ENCODE measurements at regions not wholly inside any gene's neighbourhood (a gene's known extent, or its start where the extent isn't known, plus 50 kb on each side); places are given as distances from the start of the nearest gene placed in this dataset.

DNA sequence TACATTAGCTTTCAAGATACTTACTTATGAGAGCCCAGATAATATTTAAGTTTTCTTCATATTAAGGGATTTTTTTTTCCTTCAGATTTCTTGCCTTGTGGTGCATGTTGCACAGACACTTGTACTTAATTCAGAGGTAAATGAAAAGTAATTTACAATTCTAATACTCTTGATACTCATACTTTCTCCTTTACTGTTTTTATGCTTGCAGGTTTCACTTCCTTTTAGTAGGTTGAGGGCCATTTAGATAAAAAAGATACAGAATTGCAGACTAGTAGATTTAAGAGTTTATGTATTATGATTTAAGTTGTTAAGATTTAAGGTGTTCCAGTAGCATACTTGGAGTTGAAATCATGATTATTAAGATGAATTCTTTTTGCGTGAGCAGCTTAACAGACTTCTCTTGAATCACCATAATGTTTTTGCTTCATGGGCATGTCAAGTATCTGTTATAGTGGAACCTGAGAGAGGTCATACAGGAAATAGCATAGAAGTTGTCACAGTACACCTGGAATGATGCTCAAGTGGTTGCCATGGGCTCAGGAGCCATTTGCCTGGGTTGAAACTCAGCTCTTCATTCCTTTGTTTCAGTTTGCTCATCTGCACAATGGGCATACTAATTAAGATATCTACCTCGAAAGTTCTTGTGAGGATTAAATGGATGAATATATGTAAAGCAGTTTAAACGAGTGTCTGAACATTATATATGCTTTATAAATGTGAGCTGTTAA, 174.8 kb upstream of the PRPS1L1 start:
- no peak for DNase-seq

DNA sequence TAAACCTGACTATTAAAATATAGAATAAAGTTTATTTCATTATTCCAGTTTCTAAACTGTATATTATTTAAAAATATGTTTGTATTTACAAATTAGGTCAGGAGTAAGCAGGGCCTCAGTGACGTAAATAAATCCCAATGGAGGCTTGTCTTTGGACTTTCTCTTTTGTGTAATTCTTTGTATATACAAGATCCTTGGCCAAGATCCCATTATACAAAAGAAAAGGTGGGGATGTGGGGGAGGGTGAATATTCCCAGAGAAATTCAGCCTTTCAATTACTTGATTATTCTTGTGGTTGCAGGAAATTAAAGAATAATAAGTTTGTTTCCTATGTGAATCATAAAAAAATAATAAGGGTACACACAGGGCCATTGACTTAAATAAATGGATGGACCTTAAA, 178.7 kb upstream of the PRPS1L1 start:
- DNase-seq = no peak

DNA sequence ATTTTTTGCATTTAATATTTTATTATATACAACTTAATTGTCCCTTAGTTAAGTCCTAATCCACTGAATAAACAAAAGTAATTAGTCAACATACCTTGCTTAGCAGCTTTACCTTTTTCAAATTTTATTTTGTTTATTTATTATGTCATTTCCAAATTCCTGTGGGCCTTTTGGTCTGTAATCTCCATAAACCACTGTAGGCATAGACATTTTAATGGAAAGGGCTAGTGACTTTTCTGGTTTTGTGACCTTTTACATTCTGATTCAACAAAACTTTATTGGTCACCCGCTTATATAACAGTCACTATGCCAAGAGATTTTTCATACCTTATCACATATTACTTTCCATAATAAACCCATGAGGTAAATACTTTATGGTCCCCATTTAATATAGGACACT, 181.3 kb upstream of the PRPS1L1 start:
- DNase-seq = no peak

DNA sequence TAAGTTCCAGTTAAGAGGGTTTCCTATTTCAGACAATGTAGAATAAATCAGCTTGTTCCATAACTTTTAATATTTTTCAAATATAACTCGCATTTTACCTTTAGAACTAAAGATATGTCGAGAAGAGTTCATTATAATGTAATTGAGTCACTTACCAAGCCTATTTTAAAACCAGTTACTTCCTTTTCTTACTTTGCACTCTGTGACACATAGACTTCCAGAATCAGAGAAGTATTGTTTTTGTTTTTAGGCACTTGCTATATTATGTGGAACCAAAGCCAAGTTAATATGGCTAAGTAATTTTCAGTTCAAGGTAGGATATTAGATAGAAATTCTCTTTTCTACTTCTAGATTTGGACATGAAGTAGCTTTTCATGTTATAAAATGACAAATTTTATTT, 182.7 kb upstream of the PRPS1L1 start:
- DNase-seq = no peak

DNA sequence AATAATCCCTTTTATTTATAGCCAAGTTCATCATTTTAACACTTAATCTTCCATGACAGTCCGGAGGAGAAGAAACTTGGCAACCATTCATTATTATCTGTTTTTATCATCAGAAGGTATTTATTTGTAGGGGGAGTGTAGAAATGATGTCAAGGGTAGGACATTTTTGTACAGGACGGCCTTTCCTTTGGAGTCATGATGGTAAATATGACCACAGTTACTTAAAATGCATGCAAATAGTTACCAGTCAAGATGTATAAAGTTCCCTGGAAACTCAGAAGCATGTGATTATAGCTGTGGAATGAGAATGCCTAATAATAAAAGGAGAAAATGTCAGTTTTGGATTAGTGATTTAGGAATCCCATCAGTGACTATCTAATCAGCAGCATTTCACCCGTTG, 183.1 kb upstream of the PRPS1L1 start:
- DNase-seq = no peak

DNA sequence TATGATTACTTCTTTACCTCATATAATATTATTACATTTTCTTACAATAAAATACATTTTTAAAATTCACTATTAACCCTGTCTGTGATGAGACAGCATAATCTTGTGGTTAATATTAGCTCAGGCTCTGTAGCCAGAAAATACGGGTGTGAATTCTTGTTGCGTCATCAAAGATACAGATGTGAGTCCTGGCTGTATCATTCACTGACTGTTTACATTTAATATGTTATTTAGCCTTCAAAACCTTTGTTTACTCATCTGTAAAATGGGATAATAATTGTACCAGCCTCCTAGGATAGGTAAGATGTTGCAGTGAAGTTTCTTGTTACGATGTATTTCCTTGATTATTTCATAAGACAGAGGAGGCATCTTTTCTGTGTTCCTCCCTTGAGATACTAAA, 184.7 kb upstream of the PRPS1L1 start:
- DNase-seq = no peak

DNA sequence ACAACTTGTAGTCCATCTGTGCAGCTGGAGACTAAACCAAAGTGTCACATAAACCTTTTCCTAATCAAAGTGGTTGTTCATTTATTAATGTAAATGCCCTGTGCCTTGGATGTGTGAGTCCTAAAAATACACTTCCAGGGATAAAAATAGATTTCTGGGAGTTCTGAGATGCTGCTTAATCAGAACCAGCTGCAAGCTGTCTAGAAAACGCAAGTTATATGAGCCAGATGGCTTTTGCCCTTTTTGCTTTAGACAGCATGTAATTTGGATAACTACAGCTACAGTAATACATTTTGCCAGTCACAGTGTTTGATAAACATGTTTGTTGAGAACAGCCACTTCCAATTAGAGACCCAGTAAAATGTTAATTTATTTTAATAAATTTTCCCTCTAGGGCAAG, 185.1 kb upstream of the PRPS1L1 start:
- no peak for DNase-seq

DNA sequence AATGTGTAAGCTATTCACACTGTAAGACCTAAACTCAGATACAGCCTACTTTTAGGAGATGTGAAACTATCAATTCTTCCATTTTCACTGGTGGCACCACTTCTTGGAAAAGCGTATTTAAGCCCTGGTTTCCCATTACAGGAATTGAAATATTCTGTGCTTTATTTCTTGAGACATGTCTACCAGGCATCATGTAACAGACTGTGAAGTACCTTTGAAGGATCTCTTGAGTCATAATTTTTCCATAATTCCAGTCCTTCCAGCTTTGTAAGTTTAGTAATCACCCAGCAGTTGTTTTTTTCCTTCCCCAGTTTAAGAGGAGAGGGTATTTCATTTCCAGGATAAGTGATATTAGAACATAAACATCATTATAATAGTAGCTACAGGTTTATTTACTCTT, 186.0 kb upstream of the PRPS1L1 start:
- DNase-seq = no peak

DNA sequence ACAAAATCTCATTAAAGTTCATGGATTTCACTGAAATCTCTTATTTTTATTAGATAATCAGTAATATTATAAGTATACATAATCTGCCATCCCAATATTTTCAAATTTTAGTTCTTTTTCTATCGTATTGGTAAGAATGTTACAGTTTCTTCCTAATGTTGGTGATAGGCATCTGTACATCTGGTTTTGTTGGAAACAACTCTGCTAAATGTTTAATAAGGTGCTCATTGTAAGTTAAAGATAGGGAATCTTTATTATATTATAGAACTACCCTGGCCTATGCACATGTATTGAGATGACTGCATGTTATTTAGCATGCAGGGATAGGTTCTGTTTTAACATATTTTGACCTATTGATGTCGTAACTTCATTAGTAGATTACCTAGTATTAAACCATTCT, 188.6 kb upstream of the PRPS1L1 start:
- DNase-seq = no peak

DNA sequence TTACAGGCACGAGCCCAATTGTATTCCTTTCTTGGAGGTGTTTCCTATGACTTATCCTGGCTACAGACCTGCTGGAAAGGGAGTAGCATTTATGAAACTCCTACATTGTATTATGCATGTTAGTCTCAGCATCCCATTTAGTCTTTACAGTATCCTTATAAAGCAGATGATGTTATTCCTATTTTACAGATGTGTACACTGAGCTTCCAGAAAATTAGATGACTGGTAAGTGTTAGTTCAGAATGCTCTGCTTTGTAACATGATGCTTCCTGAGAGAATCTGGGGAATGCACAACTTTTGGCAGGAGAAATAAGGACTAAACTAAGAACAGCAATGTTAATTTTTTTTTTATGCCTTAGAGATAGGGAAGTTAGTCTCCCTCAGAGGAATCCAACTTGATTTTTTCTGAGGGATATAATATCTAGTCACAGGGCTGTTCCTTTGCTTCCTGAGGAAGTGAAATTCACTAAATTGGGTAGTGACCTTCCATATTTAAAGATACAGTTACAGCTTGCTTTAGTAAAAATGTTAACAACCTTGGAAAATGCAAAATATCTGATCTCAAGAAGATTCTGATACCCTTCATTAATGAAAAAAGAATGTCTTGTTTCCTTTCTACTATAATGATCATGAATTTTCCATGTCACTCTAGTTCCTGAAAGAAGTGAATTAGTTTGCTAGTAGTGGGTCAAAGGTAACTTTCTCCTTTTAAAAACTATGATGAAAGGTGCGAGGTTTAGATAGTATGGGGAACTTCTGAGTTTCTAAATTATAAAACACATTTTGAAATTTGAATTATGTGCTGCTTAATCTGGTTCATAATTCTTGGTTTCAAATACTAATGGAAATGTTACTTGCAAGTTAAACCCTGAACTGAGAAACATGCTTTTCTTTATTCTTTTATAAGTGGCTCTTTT, 194.0 kb upstream of the PRPS1L1 start:
- no peak for DNase-seq

DNA sequence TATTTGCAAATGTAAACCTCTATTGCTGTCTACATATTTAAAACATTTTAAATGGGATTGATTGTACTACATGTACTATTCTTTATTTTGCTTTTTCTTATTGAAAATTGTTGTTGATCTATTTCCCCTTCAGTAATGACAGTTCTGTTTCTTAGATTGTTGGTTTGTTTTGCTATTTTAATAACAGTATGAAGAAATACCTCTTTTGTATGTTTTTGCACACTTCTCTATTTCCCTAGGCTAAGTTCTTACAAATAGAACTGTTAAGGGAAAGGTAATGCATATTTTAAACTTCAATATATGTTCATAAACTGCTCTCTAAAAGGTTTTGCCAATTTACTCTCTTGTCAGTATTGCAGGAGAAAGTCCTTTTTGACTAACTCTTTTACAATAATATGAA, 195.0 kb upstream of the PRPS1L1 start:
- no peak for DNase-seq

DNA sequence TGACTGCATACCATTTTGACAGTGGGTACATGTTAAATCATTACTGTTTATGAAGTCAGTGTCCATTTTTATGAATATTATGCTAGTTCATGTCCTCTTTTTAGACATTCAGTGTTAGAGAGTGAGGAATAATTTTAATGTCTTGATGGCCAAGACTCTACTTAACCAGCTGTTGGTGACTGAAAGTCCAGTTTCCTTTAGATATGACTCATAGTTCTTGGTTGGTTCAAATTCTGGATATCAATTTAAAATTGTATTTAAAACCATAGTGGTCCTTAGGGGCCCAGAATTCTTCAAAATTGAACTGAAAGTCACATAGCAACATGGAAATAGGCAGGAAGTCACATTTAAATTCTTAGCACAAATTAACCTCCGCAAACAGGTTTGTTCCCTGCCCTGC, 196.5 kb upstream of the PRPS1L1 start:
- no peak for DNase-seq

DNA sequence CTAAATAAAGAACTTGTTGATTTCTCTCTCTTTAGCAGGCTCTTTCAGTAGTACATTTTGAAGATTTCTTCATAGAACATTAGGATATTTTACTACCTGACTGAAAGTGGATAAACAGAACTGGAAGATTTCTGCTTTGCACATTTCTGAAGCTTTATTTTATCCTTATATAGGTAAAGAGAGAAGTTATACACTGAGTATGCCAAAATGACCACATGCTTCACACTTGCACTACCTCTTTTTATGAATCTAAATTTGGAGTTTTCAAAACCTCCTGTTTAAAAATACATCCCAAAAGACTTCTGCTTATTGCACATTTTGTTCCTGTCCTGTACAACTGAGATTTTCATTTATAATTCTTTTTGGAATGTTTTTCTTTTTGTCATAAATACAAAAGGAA, 197.4 kb upstream of the PRPS1L1 start:
- DNase-seq = no peak

DNA sequence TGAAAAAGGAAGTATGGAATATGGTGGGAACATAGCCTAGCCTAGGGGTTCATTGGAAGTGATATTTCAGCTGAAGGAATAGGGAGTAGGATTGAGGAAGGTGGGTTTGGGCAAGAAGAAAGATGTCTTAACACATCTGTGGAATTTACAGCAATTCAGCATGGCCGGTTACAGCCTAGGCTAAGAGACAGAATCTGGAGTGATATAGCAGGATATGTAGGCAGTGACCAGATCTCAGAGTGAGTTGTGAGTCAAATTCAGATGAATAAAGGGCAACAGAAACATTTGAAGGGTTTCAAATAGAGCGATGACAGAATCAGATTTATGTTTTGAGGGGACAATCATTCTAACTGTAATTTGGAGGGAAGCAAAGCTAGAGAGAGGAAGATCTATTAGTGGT, 199.0 kb upstream of the PRPS1L1 start:
- no peak for DNase-seq

DNA sequence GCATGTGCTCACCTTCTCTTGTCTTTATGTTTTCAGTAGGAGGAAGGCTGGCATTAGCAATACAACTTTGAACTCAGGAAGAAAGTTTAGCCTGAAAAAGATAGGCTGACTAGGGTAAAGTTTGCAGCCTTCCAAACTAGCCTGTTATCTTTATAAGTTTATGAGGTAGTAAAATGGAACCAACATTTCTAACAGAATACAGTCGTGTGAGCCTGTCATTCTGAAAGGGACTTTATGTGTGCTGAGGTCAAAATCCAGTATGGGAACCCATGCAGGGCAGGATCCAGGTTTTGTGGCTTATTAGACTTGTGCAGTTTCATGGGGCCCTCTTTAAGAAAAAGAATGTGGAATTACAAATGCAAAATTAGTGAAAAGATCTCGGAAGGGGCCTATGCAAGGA, 201.0 kb upstream of the PRPS1L1 start:
- DNase-seq = no peak

DNA sequence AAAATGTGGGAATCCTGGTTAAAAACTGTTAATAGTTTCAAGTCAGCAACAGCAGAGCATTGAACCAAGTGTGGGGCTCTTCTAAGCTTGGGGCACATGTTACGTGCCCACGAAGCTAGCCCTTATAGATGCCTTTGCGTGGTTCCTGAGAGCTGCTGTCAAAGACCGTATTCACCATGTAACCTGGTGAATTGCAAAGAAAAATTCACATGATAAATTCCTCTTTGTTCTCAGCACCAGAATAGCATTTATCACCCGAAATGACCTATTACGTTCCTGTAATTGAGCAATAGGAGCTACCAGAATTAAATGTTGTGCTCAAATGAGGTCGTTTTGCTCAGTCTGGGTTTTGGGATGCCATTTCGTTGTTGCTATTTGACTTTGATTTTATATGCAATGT, 202.6 kb upstream of the PRPS1L1 start:
- no peak for DNase-seq

DNA sequence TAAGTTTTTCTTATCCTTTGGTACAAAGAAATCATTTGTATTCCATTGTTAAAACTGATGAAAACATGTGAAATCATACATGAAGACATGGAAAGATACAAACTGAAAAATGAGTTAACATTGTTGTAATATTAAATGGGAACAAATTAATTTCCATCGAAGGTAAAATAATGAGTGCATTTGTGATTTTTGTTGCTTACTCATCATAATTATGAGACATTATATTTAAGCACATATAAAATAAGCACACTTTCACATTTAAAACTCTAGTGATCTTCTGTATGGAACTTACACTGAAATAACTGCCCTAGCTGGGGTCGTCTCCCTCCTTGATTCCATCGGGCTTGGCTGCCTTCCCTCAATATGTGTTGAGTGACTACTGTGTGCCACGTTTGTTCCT, 204.2 kb upstream of the PRPS1L1 start:
- DNase-seq = no peak

DNA sequence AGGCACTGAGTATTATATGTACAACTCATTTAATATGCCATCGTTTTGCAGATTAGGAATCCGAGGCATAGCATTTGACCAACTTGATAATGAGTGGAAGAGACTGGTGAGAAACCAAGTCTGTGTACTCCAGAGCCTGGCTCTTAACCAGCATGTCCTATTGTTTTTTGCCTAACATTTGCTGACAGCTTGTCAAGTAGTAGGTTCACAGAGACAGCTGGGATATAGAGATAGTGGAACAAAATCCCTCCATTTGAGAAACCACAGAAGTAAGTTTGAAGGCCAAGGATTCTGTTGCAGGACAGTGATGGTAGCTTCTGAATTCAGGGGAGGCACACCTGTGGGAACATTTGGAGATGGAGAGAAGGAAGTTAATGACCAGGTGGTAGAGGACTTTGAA, 206.9 kb upstream of the PRPS1L1 start:
- no peak for DNase-seq

DNA sequence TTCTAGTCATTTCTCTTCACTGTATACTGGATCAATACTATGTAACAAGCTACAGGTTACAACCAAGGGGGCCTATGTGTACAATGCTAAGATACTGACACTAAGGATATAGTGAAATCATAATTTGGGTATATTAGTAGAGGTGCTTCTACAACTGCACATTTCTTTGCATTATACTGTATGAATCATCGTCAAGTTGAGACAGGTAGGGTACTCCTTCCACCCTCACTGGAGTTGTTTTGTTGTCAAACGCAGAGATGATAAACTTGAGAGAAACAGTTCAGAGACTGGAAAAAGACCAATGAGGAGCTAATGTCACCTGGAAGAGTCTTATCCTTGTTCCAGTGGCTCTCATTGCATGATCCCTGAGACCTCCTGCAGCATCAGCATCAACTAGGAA, 208.2 kb upstream of the PRPS1L1 start:
- DNase-seq = no peak

DNA sequence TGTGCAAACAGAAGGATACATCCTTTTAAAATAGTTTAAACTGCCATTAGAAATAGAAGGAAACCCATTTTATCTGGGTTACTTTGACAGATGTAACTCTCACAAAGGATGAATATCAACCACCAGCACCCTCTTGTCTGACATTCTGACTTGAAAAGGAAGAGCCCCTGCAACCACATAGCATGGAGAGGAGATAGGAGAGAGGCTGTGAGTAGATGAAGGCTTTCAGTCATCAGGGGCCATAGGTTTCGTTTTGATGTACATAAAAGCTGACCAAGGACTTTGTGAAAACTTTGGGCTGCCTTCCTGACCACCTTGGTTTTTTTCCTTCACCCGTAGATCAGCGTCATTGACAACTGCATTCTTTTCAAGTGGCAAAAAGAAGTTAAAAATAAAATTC, 211.6 kb upstream of the PRPS1L1 start:
- no peak for DNase-seq

DNA sequence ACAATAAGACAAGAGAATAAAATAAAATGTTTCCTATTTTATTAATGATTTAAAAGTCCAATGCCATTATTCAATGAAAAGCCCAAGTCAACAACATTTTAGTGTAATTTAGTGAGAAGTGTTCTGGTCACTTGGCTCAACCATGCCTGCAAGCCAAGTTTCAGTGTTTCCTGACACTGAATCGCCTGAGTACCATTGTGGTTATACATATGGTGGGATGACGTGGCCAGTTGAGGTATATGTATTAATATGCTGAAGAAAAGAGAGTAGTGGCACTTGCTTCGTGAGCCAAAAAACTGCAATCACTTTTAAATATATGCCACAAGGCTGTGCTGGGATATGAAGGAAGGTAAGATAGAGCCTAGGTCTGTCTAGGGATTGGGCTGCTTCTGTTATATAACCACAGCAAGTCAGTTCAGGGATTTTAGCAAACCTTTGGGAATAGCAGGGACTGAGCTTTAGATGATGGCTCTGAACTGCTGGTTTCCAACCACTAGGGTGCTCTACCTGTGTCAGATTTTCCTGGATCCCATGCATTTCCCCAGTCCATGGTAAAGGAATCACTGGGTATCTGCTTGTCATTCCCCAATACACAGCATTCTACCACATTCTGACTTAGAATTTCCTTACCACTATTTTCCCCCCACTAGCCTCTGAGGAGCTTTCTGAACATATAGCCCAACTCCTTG, 214.0 kb upstream of the PRPS1L1 start:
- DNase-seq = no peak

DNA sequence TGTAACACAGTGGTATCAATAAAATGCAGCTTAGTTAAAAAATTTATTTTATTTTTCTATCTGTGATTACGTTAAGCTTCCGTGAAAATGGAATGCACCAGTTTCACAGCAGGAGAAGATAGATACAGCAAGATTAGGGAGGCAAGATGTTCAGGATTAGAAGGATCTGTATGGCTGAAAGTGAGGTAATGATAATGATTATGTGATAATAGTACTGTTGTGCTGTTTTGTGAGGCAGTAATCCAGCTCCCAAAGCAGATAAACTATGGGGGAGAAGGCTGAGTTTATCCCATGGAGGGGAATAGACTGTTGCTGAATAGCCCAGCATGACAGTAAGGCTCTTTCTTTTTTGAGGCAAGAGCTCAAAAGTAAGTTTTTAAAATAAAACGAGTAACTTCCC, 216.1 kb upstream of the PRPS1L1 start:
- DNase-seq = no peak

DNA sequence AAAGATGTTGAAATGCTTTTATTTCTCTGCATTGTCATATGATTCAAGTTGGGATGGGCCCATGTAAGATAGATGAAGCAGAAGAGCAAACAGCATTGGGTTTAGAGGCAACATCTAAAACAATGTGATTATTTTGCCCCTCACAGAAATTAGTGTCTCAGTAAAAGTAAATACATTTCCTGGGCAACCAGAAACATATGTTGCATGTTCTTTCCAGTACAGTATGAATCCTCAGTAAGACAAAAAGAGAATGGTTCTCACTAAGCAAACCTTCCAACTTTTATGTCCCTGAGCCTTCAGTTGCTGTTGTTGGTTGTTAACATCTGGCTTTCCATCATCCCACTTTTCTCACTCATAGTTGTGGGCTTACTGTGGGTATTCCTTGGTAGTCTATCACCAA, 222.5 kb upstream of the PRPS1L1 start:
- DNase-seq = no peak

DNA sequence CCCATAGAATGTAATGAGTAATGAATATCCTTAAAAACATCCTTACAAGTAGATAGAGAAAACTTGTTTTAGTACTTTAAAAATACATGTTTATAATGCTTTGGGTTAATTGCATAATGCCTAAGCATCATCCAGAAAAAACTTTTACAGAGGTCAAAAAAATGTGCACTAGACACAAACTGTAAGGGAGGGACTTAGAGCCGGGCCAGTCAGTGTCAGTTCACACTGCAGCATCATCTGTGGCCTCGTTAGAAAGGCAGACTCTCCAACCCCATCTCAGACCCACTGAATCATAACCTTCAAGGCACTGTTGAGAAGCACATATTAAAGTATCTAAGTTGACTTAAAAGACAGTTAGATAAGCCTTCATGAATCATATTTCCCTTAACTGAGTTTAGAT, 230.1 kb upstream of the PRPS1L1 start:
- no peak for DNase-seq

Data from activated CD4-positive, alpha-beta T cell treated with anti-CD3 and anti-CD28 coated beads for 4 hours (primary cell).